Esophagus muscularis mucosa (tissue), 4 donors: ENCODE measurements at regions not wholly inside any gene's neighbourhood (a gene's known extent, or its start where the extent isn't known, plus 50 kb on each side); places are given as distances from the start of the nearest gene placed in this dataset.
A peak's percentile ranks its signal among the peaks of the same experiment; 100 is the strongest.

Source experiments
- DNase-seq: peaks from one replicate; pipeline ENCODE4 v3.0.0-alpha.2; 2017; ENCODE audit errors: extremely low spot score
- H3K27ac ChIP-seq, 4 donors: fragments of 200-600 bp; sonication (generic); replicated peaks in 1 of 4; 1 replicate in 3 of 4; 2 replicates in 1 of 4; pipeline ENCODE4 v1.5.1; 2016 to 2019; ENCODE audit warnings: mild to moderate bottlenecking in 1 of 4
- H3K27me3 ChIP-seq, 4 donors: fragments of 200-600 bp; sonication (generic); one replicate each; pipeline versions ENCODE4 v1.5.1 to v1.6.0; 2016 to 2019
- H3K36me3 ChIP-seq, 4 donors: fragments of 200-600 bp; sonication (generic); one replicate each; pipeline ENCODE4 v1.5.1; 2016 to 2019
- H3K4me1 ChIP-seq, 4 donors: fragments of 200-600 bp; sonication (generic); one replicate each; pipeline ENCODE4 v1.5.1; 2016 to 2019
- H3K4me3 ChIP-seq, 4 donors: fragments of 200-600 bp; sonication (generic); 1 replicate in 2 of 4; 2 replicates in 2 of 4; pipeline ENCODE4 v1.5.1; 2016 to 2019; ENCODE audit warnings: mild to moderate bottlenecking in 4 of 4, moderate library complexity in 1 of 4
- H3K9me3 ChIP-seq, 4 donors: fragments of 200-600 bp; sonication (generic); 1 replicate in 3 of 4; 2 replicates in 1 of 4; pipeline ENCODE4 v1.5.1; 2016 to 2019
- EP300 ChIP-seq: sonication (generic); formaldehyde crosslinking; IDR thresholded peaks from one replicate; pipeline ENCODE4 v1.6.1; 2017; ENCODE audit warnings: antibody characterized with exemption
- POLR2A ChIP-seq: fragments of 450-650 bp; IDR thresholded peaks from one replicate; pipeline ENCODE4 v1.6.1; 2017; ENCODE audit warnings: antibody characterized with exemption, moderate library complexity, mild to moderate bottlenecking, low read depth
- POLR2AphosphoS5 ChIP-seq, 2 donors: sonication (generic); formaldehyde crosslinking; IDR thresholded peaks; one replicate each; pipeline ENCODE4 v1.6.1; 2017; ENCODE audit warnings: antibody characterized with exemption in 2 of 2
- WGBS: methylation state at CpG from one replicate; pipeline ENCODE4 v1.1.5; 2018; 5-methylcytosine and 5-hydroxymethylcytosine counted together
- intact Hi-C: fragments of 100-400 bp; cut with DNase I; formaldehyde crosslinking; loops from one replicate; pipeline ENCODE4 v1.15.1; 2023
- TF ChIP-seq, protein P1 (sequence below), 3 experiments: fragments of 200-600 bp in 2 of 3; fragments of 450-650 bp in 1 of 3; sonication (generic) in 2 of 3; IDR thresholded peaks; one replicate each; pipeline ENCODE4 v1.5.1; 2017 to 2019; ENCODE audit warnings: antibody characterized with exemption in 3 of 3, mild to moderate bottlenecking in 2 of 3, moderate library complexity in 1 of 3

DNA sequence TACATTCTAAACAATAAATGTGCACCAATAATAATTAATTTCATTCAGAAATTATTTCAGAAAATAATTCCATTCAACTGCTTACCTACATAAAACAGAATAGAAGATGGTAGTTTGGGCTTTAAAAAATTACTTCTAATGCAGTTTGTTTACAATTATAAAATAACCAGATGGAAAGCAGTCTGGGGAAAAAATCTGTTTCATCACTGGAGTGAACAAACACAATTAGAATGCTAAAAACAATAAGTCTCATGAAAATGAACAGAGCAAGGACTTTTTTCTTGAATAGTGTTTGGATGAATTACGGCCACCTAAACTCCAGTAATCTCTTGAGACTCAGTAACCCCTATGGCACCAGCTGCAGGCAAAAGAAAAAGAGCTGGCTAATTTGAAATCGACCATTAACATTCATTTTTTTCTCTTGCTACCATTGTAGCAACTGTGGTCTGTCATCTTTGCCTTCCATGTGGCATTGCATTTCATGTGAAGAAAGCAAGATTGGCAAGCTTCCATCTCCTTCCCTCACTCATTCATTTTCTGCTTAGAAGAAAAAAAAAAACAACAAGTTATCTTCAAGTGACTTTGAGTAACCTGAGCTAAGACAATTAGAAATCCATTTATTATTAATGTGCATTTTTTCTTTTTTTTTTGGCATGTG, 88.4 kb upstream of the CEP85L start:
- Histone ChIP-seq H3K27me3 (no peaks in the 10 kb centered on the region), H3K4me3 (no peak overlapping the region), H3K4me1 (peaks cover 7 to 13% (median 11%) of the 10 kb centered on the region in 4 donors), H3K9me3 (no peaks in the 10 kb centered on the region), H3K27ac (no peak overlapping the region), H3K36me3 (no peaks in the 10 kb centered on the region)
- DNase-seq, result no peak
- intact Hi-C loops, result no loop called here
- TF ChIP-seq POLR2A (no peak), EP300 (no peak), POLR2AphosphoS5 (IDR thresholded peaks at IDR 0.05) (no peak)
- TF ChIP-seq, protein P1, sequence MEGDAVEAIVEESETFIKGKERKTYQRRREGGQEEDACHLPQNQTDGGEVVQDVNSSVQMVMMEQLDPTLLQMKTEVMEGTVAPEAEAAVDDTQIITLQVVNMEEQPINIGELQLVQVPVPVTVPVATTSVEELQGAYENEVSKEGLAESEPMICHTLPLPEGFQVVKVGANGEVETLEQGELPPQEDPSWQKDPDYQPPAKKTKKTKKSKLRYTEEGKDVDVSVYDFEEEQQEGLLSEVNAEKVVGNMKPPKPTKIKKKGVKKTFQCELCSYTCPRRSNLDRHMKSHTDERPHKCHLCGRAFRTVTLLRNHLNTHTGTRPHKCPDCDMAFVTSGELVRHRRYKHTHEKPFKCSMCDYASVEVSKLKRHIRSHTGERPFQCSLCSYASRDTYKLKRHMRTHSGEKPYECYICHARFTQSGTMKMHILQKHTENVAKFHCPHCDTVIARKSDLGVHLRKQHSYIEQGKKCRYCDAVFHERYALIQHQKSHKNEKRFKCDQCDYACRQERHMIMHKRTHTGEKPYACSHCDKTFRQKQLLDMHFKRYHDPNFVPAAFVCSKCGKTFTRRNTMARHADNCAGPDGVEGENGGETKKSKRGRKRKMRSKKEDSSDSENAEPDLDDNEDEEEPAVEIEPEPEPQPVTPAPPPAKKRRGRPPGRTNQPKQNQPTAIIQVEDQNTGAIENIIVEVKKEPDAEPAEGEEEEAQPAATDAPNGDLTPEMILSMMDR (IDR thresholded peaks at IDR 0.05), result no peak
- 68% methylated on average over 2 of the region's 2 CpGs for WGBS

DNA sequence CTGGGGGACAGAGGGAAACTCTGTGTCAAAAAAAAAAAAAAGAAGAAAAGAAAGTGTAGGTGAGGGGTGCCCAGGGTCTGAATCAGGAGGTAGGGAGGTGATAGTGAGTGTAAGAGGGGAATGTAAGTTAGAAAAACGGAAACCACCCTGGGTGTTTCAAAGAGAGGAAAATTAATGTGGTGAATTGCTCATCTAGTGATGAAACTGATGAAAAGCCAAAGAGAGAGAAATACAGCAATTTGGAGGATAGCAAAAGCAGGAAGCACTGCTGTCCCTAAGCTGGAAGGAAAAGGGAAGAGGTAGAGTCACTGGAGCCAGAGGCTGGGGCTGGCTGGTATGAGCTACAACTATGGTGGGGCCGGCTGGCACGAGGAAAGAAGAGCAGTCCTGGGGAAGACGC, 85.0 kb upstream of the CEP85L start:
- Histone ChIP-seq H3K36me3 (no peaks in the 10 kb centered on the region), H3K27me3 (no peaks in the 10 kb centered on the region), H3K4me1 (peaks cover 0 to 4% (median 2%) of the 10 kb centered on the region in 4 donors), H3K27ac (no peak overlapping the region), H3K4me3 (no peak overlapping the region), H3K9me3 (no peaks in the 10 kb centered on the region)
- intact Hi-C loops, result no loop called here
- TF ChIP-seq POLR2AphosphoS5 (IDR thresholded peaks at IDR 0.05) (no peak), EP300 (no peak)
- WGBS, result 85% methylated on average over 4 of the region's 4 CpGs
- no peak for DNase-seq

DNA sequence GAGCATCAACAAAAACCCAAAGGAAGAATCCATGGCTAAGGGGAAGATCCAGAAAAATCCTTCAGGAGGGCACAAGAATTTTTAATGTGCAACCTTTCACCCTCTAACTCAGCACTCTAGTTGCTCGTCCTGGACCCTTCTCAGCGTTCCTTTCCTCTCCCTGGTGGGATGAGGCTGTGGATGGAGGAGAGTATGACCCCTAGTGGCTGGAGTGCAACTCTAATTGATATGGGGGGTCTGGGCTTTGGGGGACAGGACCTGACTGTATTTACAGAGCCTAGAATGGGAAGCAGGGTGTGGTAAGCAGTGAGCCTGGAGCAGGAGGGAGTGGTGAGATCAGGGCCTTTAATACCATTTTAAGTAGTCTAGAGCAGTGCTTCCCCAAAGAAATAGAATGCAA, 83.9 kb upstream of the CEP85L start:
- 68% methylated on average over 2 of the region's 2 CpGs for WGBS
- no peaks in the 10 kb centered on the region for H3K36me3 ChIP-seq

DNA sequence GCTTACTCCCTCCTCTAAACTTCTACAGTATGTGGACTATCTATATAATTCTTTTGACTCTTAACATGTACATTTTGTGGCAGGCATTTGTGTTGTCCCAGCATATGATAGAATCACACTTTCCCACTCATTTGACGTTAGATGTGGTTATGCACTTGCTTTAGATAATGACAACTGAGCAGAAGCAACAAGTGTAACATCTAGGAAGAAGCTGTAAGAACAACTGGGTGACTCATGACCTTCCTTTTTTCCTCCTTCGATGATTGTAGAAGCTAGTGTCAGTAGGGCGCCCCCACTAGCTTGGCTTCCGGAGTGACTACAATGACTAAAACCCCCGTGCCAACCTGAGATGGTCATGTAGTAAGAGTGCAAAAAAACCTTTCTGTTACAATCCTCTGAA, 74.6 kb upstream of the CEP85L start:
- no peak overlapping the region for H3K4me3 ChIP-seq
- TF ChIP-seq, protein P1 (IDR thresholded peaks at IDR 0.05), result no peak
- no peak for TF ChIP-seq POLR2AphosphoS5 (IDR thresholded peaks at IDR 0.05)
- TF ChIP-seq POLR2A, result no peak
- no peak for TF ChIP-seq EP300

More for the DNA sequence above, 83.9 kb upstream of the CEP85L start:
- Histone ChIP-seq H3K9me3 (no peaks in the 10 kb centered on the region), H3K4me1 (peaks cover 0 to 2% (median 0%) of the 10 kb centered on the region in 4 donors), H3K4me3 (no peak overlapping the region), H3K27ac (no peak overlapping the region), H3K27me3 (no peaks in the 10 kb centered on the region)
- no peak for DNase-seq
- TF ChIP-seq EP300 (no peak), POLR2AphosphoS5 (IDR thresholded peaks at IDR 0.05) (no peak), POLR2A (no peak)
- TF ChIP-seq, protein P1 (IDR thresholded peaks at IDR 0.05), result peak in 1 of 3 experiments; percentile 9
- intact Hi-C loops, result no loop called here

DNA sequence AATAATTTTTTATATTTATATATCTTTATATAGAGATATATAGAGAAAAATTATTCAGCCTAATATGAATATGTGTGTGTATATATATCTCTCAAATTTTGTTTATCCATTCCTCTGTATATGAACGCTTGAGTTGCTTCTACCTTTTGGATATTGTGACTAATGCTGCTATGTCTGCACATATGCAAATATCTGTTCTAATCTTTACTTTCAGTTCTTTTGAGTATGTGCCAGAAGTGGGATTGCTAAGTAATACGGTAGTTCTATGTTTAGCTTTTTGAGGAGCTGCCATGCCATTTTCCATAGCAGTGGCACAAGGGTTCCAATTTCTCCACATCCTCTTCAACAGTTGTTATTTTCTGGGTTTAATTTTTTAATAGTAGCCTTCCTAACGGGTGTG, 72.8 kb upstream of the CEP85L start:
- H3K9me3 ChIP-seq, result no peaks in the 10 kb centered on the region
- intact Hi-C loops, result no loop called here
- H3K4me1 ChIP-seq, result no peaks in the 10 kb centered on the region
- TF ChIP-seq POLR2AphosphoS5 (IDR thresholded peaks at IDR 0.05), result no peak
- TF ChIP-seq, protein P1 (IDR thresholded peaks at IDR 0.05), result no peak
- TF ChIP-seq EP300, result no peak
- no peak for TF ChIP-seq POLR2A
- DNase-seq, result no peak
- H3K4me3 ChIP-seq, result no peak overlapping the region
- H3K27ac ChIP-seq, result no peak overlapping the region
- no peaks in the 10 kb centered on the region for H3K36me3 ChIP-seq
- H3K27me3 ChIP-seq, result no peaks in the 10 kb centered on the region
- 64% methylated on average over 3 of the region's 3 CpGs for whole genome bisulfite sequencing

More for the DNA sequence above, 74.6 kb upstream of the CEP85L start:
- no peaks in the 10 kb centered on the region for H3K4me1 ChIP-seq
- H3K36me3 ChIP-seq, result no peaks in the 10 kb centered on the region
- H3K9me3 ChIP-seq, result no peaks in the 10 kb centered on the region
- no peak for DNase-seq
- no peak overlapping the region for H3K27ac ChIP-seq
- intact Hi-C loops, result no loop called here
- no peaks in the 10 kb centered on the region for H3K27me3 ChIP-seq
- 85% methylated on average over 5 of the region's 5 CpGs for WGBS
